ENCODE measurements at regions not wholly inside any gene's neighbourhood (a gene's known extent, or its start where the extent isn't known, plus 50 kb on each side); places are given as distances from the start of the nearest gene placed in this dataset.

GRCh38 chr20:19077370-19078220 is 134.8 kb upstream of the SLC24A3 start:
- DNase-seq (ENCODE audit: low spot score) = no peak

GRCh38 chr20:19078448-19079373 is 133.7 kb upstream of the SLC24A3 start:
- no peak for DNase-seq (ENCODE audit: low spot score)

- DNase-seq (ENCODE audit: low spot score) = no peak
Measured at GRCh38 chr20:19079536-19080299, 132.7 kb upstream of the SLC24A3 start.

- no peak for DNase-seq (ENCODE audit: low spot score)
Measured at GRCh38 chr20:19081937-19082336, 130.5 kb upstream of the SLC24A3 start.

- DNase-seq (ENCODE audit: low spot score) = no peak
Measured at GRCh38 chr20:19083136-19083621, 129.3 kb upstream of the SLC24A3 start.

- DNase-seq (ENCODE audit: low spot score) = no peak
Measured at GRCh38 chr20:19090332-19090731, 122.1 kb upstream of the SLC24A3 start.

GRCh38 chr20:19094959-19095541 is 117.4 kb upstream of the SLC24A3 start:
- no peak for DNase-seq (ENCODE audit: low spot score)

GRCh38 chr20:19095762-19096161 is 116.7 kb upstream of the SLC24A3 start:
- no peak for DNase-seq (ENCODE audit: low spot score)

GRCh38 chr20:19096843-19097242 is 115.6 kb upstream of the SLC24A3 start:
- DNase-seq (ENCODE audit: low spot score) = no peak

- no peak for DNase-seq (ENCODE audit: low spot score)
Measured at GRCh38 chr20:19098117-19098516, 114.3 kb upstream of the SLC24A3 start.

GRCh38 chr20:19098806-19099578 is 113.5 kb upstream of the SLC24A3 start:
- DNase-seq (ENCODE audit: low spot score) = no peak

GRCh38 chr20:19099596-19100545 is 112.6 kb upstream of the SLC24A3 start:
- DNase-seq (ENCODE audit: low spot score) = no peak

GRCh38 chr20:19100975-19101374 is 111.5 kb upstream of the SLC24A3 start:
- DNase-seq (ENCODE audit: low spot score) = no peak

GRCh38 chr20:19104186-19104585 is 108.3 kb upstream of the SLC24A3 start:
- no peak for DNase-seq (ENCODE audit: low spot score)

GRCh38 chr20:19108155-19108554 is 104.3 kb upstream of the SLC24A3 start:
- DNase-seq (ENCODE audit: low spot score) = no peak

GRCh38 chr20:19110285-19110684 is 102.2 kb upstream of the SLC24A3 start:
- DNase-seq (ENCODE audit: low spot score) = no peak

GRCh38 chr20:19110881-19111460 is 101.5 kb upstream of the SLC24A3 start:
- no peak for DNase-seq (ENCODE audit: low spot score)

- DNase-seq (ENCODE audit: low spot score) = no peak
Measured at GRCh38 chr20:19112828-19113227, 99.6 kb upstream of the SLC24A3 start.

GRCh38 chr20:19113343-19113930 is 99.0 kb upstream of the SLC24A3 start:
- DNase-seq (ENCODE audit: low spot score) = no peak
